Natural killer cell (primary cell): ENCODE measurements at regions not wholly inside any gene's neighbourhood (a gene's known extent, or its start where the extent isn't known, plus 50 kb on each side); places are given as distances from the start of the nearest gene placed in this dataset.

ENCODE experiments used
- ATAC-seq, 3 donors: fragments of 150-1000 bp in 2 of 3; fragments of 200-7000 bp in 1 of 3; cut with Tn5 transposase; 1 replicate in 1 of 3; 2 replicates in 2 of 3; pipeline ENCODE4 v1.10.0; 2021; ENCODE audit warnings: mild to moderate bottlenecking in 2 of 3, moderate library complexity in 2 of 3
- DNase-seq, 2 donors: peaks; one replicate each; pipeline versions ENCODE4 v3.0.0 to v3.0.0-alpha.2; 2013 to 2021; ENCODE audit warnings: mixed read lengths in 1 of 2
- H3K27ac ChIP-seq: one replicate; pipeline ENCODE4 v1.5.1; 2013; ENCODE audit warnings: mild to moderate bottlenecking, low read length
- H3K27me3 ChIP-seq: one replicate; pipeline ENCODE4 v1.6.1; 2013; ENCODE audit warnings: low read length; ENCODE audit not compliant: control insufficient read depth, insufficient read depth
- H3K36me3 ChIP-seq: one replicate; pipeline ENCODE4 v1.6.1; 2013; ENCODE audit warnings: low read length; ENCODE audit not compliant: control insufficient read depth, insufficient read depth
- H3K4me1 ChIP-seq: one replicate; pipeline ENCODE4 v1.6.1; 2013; ENCODE audit warnings: low read length; ENCODE audit not compliant: control insufficient read depth, insufficient read depth
- H3K4me3 ChIP-seq: one replicate; pipeline ENCODE4 v1.5.1; 2013; ENCODE audit warnings: low read length
- H3K9me3 ChIP-seq: one replicate; pipeline ENCODE4 v1.6.1; 2013; ENCODE audit warnings: low read length; ENCODE audit not compliant: control insufficient read depth, insufficient read depth
- H3K27ac Mint-ChIP-seq, 2 donors: one replicate each; pipeline ENCODE4 v1.8.0; 2022; ENCODE audit warnings: mild to moderate bottlenecking in 2 of 2, mixed read lengths in 2 of 2, moderate library complexity in 1 of 2
- H3K27me3 Mint-ChIP-seq, 2 donors: one replicate each; pipeline ENCODE4 v1.8.0; 2022; ENCODE audit warnings: low read depth in 2 of 2, mixed read lengths in 2 of 2
- H3K36me3 Mint-ChIP-seq: one replicate; pipeline ENCODE4 v1.8.0; 2022; ENCODE audit warnings: mixed read lengths
- H3K4me1 Mint-ChIP-seq, 2 donors: one replicate each; pipeline ENCODE4 v1.8.0; 2022; ENCODE audit warnings: mixed read lengths in 2 of 2
- H3K4me3 Mint-ChIP-seq: one replicate; pipeline ENCODE4 v1.8.0; 2022; ENCODE audit warnings: mild to moderate bottlenecking, moderate library complexity, mixed read lengths
- H3K9me3 Mint-ChIP-seq, 2 donors: one replicate each; pipeline ENCODE4 v1.8.0; 2022; ENCODE audit warnings: mixed read lengths in 2 of 2
- CTCF ChIP-seq: fragments of 200-600 bp; IDR thresholded peaks from one replicate; pipeline ENCODE4 v1.8.0; 2022; ENCODE audit warnings: antibody characterized with exemption
- WGBS: methylation state at CpG from one replicate; pipeline ENCODE4 v1.1.7; 2013; ENCODE audit warnings: missing lambda C conversion rate; ENCODE audit not compliant: insufficient coverage; 5-methylcytosine and 5-hydroxymethylcytosine counted together
- intact Hi-C: fragments of 100-400 bp; cut with micrococcal nuclease; formaldehyde crosslinking; loops from one replicate; pipeline ENCODE4 v1.14.2; 2022

DNA sequence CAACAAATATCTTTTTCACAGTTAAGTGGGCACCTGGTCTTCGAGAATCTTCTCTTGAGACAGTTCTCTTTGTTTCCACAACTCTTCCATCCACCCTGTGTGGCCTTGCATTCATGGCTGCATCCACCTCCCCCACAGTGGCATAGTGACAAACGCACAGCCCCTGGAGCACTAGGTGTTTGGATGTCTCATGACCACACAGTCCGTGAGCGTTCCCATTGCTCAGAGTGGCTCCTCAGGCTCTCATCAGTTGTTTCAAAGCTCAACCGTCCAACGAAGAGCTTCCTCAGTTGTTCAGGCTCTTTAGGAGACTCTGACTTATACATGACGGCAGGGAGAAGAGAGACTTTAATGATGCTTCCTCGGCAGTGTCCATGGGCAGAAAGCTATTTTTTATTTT lies 191.6 kb downstream of the CDRT15L2 start:
- Histone ChIP-seq H3K4me3 (no peak overlapping the region), H3K27ac (no peak overlapping the region), H3K27me3 (no peaks in the 10 kb centered on the region), H3K36me3 (no peaks in the 10 kb centered on the region), H3K9me3 (no peaks in the 10 kb centered on the region), H3K4me1 (no peaks in the 10 kb centered on the region)
- intact Hi-C loops, result no loop called here
- ATAC-seq (no peak), DNase-seq (no peak)
- 92% methylated on average over 8 of the region's 8 CpGs for WGBS
- peaks cover 0 to 10% of the 10 kb centered on the region in 2 donors for H3K4me1 Mint-ChIP-seq
- H3K36me3 Mint-ChIP-seq, result no peaks in the 10 kb centered on the region
- no peaks in the 10 kb centered on the region for H3K9me3 Mint-ChIP-seq
- no peak overlapping the region for H3K4me3 Mint-ChIP-seq
- no peaks in the 10 kb centered on the region for H3K27me3 Mint-ChIP-seq
- H3K27ac Mint-ChIP-seq, result no peak overlapping the region
- TF ChIP-seq CTCF, result no peak

DNA sequence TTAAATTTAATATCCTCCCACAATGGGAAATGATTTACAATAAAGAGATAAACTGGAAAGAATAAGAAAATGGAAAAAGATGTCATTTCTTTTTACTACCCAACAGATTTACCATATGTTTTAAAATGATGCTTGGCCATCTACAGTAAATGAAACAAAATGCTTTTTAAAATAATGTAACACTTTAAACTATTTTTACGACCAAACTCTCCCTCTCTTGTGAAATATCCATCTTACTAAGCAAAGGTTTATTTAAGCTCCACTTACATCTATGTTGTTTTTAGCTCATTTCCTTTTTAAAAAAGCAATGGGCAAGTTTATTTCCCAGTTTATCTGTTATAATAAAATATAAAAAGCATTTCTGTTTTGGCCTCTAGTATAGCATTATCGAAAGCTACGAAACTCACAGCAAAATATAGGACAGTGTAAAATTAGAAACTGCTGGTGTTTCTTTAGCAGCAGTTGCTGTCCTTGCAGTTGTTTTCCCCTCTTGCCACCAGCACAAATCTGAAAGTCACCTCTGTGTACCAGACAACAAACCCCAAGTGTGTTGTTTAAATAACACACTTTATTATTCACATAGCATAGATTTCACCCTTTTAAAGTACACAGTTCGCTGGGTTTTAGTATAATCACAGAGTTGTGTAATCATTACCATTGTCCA lies 195.1 kb downstream of the CDRT15L2 start:
- TF ChIP-seq CTCF, result no peak
- H3K4me1 ChIP-seq, result no peaks in the 10 kb centered on the region
- ATAC-seq, result no peak
- H3K27me3 ChIP-seq, result no peaks in the 10 kb centered on the region
- H3K27me3 Mint-ChIP-seq, result no peaks in the 10 kb centered on the region
- intact Hi-C loops, result no loop called here
- H3K4me1 Mint-ChIP-seq, result peaks cover 8 to 13% of the 10 kb centered on the region in 2 donors
- H3K4me3 ChIP-seq, result no peak overlapping the region
- no peak for DNase-seq
- H3K36me3 ChIP-seq, result no peaks in the 10 kb centered on the region
- no peaks in the 10 kb centered on the region for H3K36me3 Mint-ChIP-seq
- no peaks in the 10 kb centered on the region for H3K9me3 Mint-ChIP-seq
- no peaks in the 10 kb centered on the region for H3K9me3 ChIP-seq
- H3K27ac ChIP-seq, result no peak overlapping the region
- H3K4me3 Mint-ChIP-seq, result no peak overlapping the region
- 90% methylated on average over 4 of the region's 4 CpGs for WGBS
- H3K27ac Mint-ChIP-seq, result peak overlapping the region in 1 of 2 donors; percentile 14

GRCh38 chr17:20775331-20775730 lies 195.8 kb downstream of the CDRT15L2 start:
- Mint-ChIP-seq H3K27ac (peak overlapping the region in 1 of 2 donors; percentile 14), H3K27me3 (no peaks in the 10 kb centered on the region), H3K4me1 (peaks cover 8 to 13% of the 10 kb centered on the region in 2 donors), H3K9me3 (no peaks in the 10 kb centered on the region), H3K4me3 (no peak overlapping the region), H3K36me3 (no peaks in the 10 kb centered on the region)
- Histone ChIP-seq H3K27ac (no peak overlapping the region), H3K4me3 (no peak overlapping the region), H3K4me1 (no peaks in the 10 kb centered on the region), H3K27me3 (no peaks in the 10 kb centered on the region), H3K9me3 (no peaks in the 10 kb centered on the region), H3K36me3 (no peaks in the 10 kb centered on the region)
- no peak for ATAC-seq
- WGBS, result 92% methylated on average over 13 of the region's 19 CpGs
- no peak for TF ChIP-seq CTCF
- intact Hi-C loops, result no loop called here
- DNase-seq, result no peak

GRCh38 chr17:20779521-20779920 lies 200.0 kb downstream of the CDRT15L2 start:
- ATAC-seq, result no peak
- H3K27me3 Mint-ChIP-seq, result peaks cover 0 to 8% of the 10 kb centered on the region in 2 donors
- no peaks in the 10 kb centered on the region for H3K36me3 Mint-ChIP-seq
- Histone ChIP-seq H3K9me3 (no peaks in the 10 kb centered on the region), H3K36me3 (no peaks in the 10 kb centered on the region), H3K27me3 (no peaks in the 10 kb centered on the region), H3K27ac (no peak overlapping the region), H3K4me1 (peaks cover 7% of the 10 kb centered on the region), H3K4me3 (no peak overlapping the region)
- 96% methylated on average over 8 of the region's 10 CpGs for WGBS
- H3K4me1 Mint-ChIP-seq, result peaks cover 8 to 13% of the 10 kb centered on the region in 2 donors
- H3K9me3 Mint-ChIP-seq, result no peaks in the 10 kb centered on the region
- intact Hi-C loops, result no loop called here
- no peak for TF ChIP-seq CTCF
- H3K27ac Mint-ChIP-seq, result no peak overlapping the region
- no peak overlapping the region for H3K4me3 Mint-ChIP-seq
- no peak for DNase-seq
